ENCODE measurements at regions not wholly inside any gene's neighbourhood (a gene's known extent, or its start where the extent isn't known, plus 50 kb on each side); places are given as distances from the start of the nearest gene placed in this dataset.

DNA sequence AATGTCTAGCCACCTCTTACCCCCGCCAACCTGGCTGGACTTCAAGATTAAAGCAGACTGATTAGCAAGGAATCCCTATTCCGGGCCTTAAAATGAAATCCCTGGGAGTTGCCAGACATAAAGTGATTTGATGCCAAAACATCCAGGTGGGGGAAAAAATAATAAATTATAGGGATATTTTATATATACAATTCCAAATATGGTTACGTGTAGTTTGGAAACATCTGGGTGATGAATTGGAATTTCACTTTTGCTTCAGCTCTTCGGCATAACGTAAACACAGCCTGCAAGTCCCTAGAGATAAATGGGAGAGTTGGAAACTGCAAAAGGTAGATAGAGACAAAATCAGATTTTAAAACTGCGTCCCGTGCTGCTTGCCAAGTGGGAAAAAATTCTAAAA lies 545.5 kb upstream of the MDFIC2 start:
- no peak for DNase-seq (ENCODE audit: low spot score)
- no peaks in the 10 kb centered on the region for H3K9me3 Mint-ChIP-seq (ENCODE audit: unreplicated experiment)
- H3K4me1 Mint-ChIP-seq (ENCODE audit: unreplicated experiment), result peaks cover 15% of the 10 kb centered on the region
- TF ChIP-seq, protein P1, sequence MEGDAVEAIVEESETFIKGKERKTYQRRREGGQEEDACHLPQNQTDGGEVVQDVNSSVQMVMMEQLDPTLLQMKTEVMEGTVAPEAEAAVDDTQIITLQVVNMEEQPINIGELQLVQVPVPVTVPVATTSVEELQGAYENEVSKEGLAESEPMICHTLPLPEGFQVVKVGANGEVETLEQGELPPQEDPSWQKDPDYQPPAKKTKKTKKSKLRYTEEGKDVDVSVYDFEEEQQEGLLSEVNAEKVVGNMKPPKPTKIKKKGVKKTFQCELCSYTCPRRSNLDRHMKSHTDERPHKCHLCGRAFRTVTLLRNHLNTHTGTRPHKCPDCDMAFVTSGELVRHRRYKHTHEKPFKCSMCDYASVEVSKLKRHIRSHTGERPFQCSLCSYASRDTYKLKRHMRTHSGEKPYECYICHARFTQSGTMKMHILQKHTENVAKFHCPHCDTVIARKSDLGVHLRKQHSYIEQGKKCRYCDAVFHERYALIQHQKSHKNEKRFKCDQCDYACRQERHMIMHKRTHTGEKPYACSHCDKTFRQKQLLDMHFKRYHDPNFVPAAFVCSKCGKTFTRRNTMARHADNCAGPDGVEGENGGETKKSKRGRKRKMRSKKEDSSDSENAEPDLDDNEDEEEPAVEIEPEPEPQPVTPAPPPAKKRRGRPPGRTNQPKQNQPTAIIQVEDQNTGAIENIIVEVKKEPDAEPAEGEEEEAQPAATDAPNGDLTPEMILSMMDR (IDR thresholded peaks at IDR 0.05; ENCODE audit: unreplicated experiment), result no peak
- peaks cover 2% of the 10 kb centered on the region for H3K27me3 Mint-ChIP-seq (ENCODE audit: unreplicated experiment)
- H3K4me3 Mint-ChIP-seq (ENCODE audit: unreplicated experiment), result no peak overlapping the region
- H3K27ac Mint-ChIP-seq (ENCODE audit: unreplicated experiment), result no peak overlapping the region
- no peaks in the 10 kb centered on the region for H3K36me3 Mint-ChIP-seq (ENCODE audit: low read depth, unreplicated experiment)

- DNase-seq (ENCODE audit: low spot score), result no peak
- H3K27me3 Mint-ChIP-seq (ENCODE audit: unreplicated experiment), result peaks cover 2% of the 10 kb centered on the region
- no peak overlapping the region for H3K27ac Mint-ChIP-seq (ENCODE audit: unreplicated experiment)
These were observed 544.1 kb upstream of the MDFIC2 start for GRCh38 chr3:70856414-70857162.

GRCh38 chr3:70855149-70855548 lies 542.7 kb upstream of the MDFIC2 start:
- Mint-ChIP-seq H3K36me3 (ENCODE audit: low read depth, unreplicated experiment) (no peaks in the 10 kb centered on the region), H3K9me3 (ENCODE audit: unreplicated experiment) (no peaks in the 10 kb centered on the region), H3K4me3 (ENCODE audit: unreplicated experiment) (no peak overlapping the region), H3K27ac (ENCODE audit: unreplicated experiment) (peak overlapping the region; percentile 75), H3K27me3 (ENCODE audit: unreplicated experiment) (peaks cover 2% of the 10 kb centered on the region), H3K4me1 (ENCODE audit: unreplicated experiment) (peaks cover 16% of the 10 kb centered on the region)
- TF ChIP-seq, protein P1 (IDR thresholded peaks at IDR 0.05; ENCODE audit: unreplicated experiment), result no peak
- no peak for DNase-seq (ENCODE audit: low spot score)

More at GRCh38 chr3:70856414-70857162, 544.1 kb upstream of the MDFIC2 start:
- TF ChIP-seq, protein P1 (IDR thresholded peaks at IDR 0.05; ENCODE audit: unreplicated experiment), result no peak
- H3K4me3 Mint-ChIP-seq (ENCODE audit: unreplicated experiment), result no peak overlapping the region
- peaks cover 16% of the 10 kb centered on the region for H3K4me1 Mint-ChIP-seq (ENCODE audit: unreplicated experiment)
- H3K36me3 Mint-ChIP-seq (ENCODE audit: low read depth, unreplicated experiment), result no peaks in the 10 kb centered on the region
- H3K9me3 Mint-ChIP-seq (ENCODE audit: unreplicated experiment), result no peaks in the 10 kb centered on the region

DNA sequence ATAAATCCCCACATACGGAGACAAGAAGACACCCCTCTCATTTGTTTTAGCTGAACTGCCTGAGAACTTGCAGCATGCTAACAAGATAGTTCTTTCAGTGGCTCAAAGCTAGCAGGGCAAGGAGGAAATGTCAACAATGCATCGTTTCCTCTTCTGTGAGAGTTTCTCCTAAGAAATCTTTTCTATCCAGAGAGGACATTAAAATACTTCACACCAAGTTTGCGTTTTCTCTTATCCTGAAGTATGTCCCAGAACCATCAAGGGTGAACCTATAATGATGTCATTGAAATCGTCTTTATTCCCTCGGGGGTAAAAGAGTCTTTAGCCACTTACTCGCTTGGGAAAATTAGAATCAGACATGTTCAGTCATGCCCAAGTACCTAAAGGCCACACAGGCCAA lies 541.7 kb upstream of the MDFIC2 start:
- H3K4me1 Mint-ChIP-seq (ENCODE audit: unreplicated experiment), result peaks cover 16% of the 10 kb centered on the region
- H3K27me3 Mint-ChIP-seq (ENCODE audit: unreplicated experiment), result peaks cover 2% of the 10 kb centered on the region
- DNase-seq (ENCODE audit: low spot score), result no peak
- no peaks in the 10 kb centered on the region for H3K9me3 Mint-ChIP-seq (ENCODE audit: unreplicated experiment)
- H3K36me3 Mint-ChIP-seq (ENCODE audit: low read depth, unreplicated experiment), result no peaks in the 10 kb centered on the region
- peak overlapping the region; percentile 75 for H3K27ac Mint-ChIP-seq (ENCODE audit: unreplicated experiment)
- no peak overlapping the region for H3K4me3 Mint-ChIP-seq (ENCODE audit: unreplicated experiment)
- TF ChIP-seq, protein P1 (IDR thresholded peaks at IDR 0.05; ENCODE audit: unreplicated experiment), result no peak

DNA sequence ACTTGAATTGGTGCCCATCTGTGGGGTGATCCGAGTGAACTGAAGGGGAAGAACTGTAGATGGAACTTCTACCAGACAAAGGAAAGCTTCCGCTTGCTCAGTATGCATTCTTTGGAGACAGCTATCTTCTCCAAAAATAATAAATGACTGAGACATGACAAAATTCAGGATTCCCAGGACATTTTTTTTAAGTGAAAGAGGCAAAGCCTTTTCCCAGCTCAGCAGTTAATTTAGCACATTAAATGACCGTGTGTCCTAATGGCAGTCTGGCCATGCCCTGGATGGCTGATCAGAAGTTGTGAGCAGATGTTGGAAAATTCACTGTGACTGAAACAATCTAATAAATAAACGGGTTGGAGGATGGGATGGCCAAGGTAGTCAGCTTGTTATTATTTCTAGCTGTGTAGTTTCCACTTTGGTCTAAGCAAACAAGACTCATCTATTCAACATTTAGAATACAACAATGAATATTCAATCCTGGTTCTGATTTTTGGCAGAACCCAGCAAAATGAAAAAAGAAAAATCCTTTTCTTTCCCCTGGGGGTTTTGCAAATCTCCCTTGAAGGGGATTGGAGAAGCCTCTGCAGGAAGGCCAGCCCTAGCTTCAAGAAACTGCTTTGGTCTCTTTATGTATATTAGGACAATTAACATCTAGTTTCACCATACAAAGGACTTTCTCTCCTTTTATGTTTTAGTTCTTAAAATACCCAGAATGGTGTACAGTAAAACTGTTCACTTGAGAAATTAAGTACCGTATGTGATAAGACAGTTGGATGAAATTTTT lies 540.9 kb upstream of the MDFIC2 start:
- TF ChIP-seq, protein P1 (IDR thresholded peaks at IDR 0.05; ENCODE audit: unreplicated experiment), result no peak
- Mint-ChIP-seq H3K9me3 (ENCODE audit: unreplicated experiment) (no peaks in the 10 kb centered on the region), H3K4me1 (ENCODE audit: unreplicated experiment) (peaks cover 16% of the 10 kb centered on the region), H3K4me3 (ENCODE audit: unreplicated experiment) (no peak overlapping the region), H3K36me3 (ENCODE audit: low read depth, unreplicated experiment) (no peaks in the 10 kb centered on the region), H3K27me3 (ENCODE audit: unreplicated experiment) (peaks cover 2% of the 10 kb centered on the region), H3K27ac (ENCODE audit: unreplicated experiment) (peak overlapping the region; percentile 75)
- no peak for DNase-seq (ENCODE audit: low spot score)

Measured in endothelial cell (in vitro differentiated cells).